Activated CD4-positive, alpha-beta T cell treated with anti-CD3 and anti-CD28 coated beads for 36 hours (primary cell): ENCODE measurements at regions not wholly inside any gene's neighbourhood (a gene's known extent, or its start where the extent isn't known, plus 50 kb on each side); places are given as distances from the start of the nearest gene placed in this dataset.

ENCODE experiments used
- ATAC-seq: fragments of 200-7000 bp; cut with Tn5 transposase; one replicate; pipeline ENCODE4 v1.10.0; 2021; ENCODE audit warnings: mild to moderate bottlenecking, moderate library complexity
- CTCF ChIA-PET: fragments of 350-600 bp; sonication (Branson Sonifier 250); formaldehyde crosslinking; loops from one replicate; lab custom pipeline; 2021; ENCODE audit warnings: antibody characterized with exemption; lab: Charles Lee
- POLR2A ChIA-PET: fragments of 350-600 bp; sonication (Branson Sonifier 250); formaldehyde crosslinking; loops from one replicate; lab custom pipeline; 2021; ENCODE audit warnings: antibody characterized with exemption, inconsistent platforms; lab: Charles Lee
- DNase-seq: peaks from one replicate; pipeline ENCODE4 v3.0.0-alpha.2; 2020
- H3K27ac Mint-ChIP-seq: one replicate; pipeline ENCODE4 v1.8.0; 2021; ENCODE audit warnings: mixed read lengths
- H3K27me3 Mint-ChIP-seq: one replicate; pipeline ENCODE4 v1.8.0; 2021; ENCODE audit warnings: mixed read lengths
- H3K36me3 Mint-ChIP-seq: one replicate; pipeline ENCODE4 v1.8.0; 2021; ENCODE audit warnings: low read depth, mixed read lengths
- H3K4me1 Mint-ChIP-seq: one replicate; pipeline ENCODE4 v1.8.0; 2021; ENCODE audit warnings: mixed read lengths
- H3K4me3 Mint-ChIP-seq: one replicate; pipeline ENCODE4 v1.8.0; 2021; ENCODE audit warnings: mild to moderate bottlenecking, moderate library complexity, mixed read lengths
- H3K9me3 Mint-ChIP-seq: one replicate; pipeline ENCODE4 v1.8.0; 2021; ENCODE audit warnings: low read depth, mixed read lengths
- intact Hi-C, 2 experiments: fragments of 100-400 bp; cut with DNase I in 1 of 2; cut with micrococcal nuclease in 1 of 2; formaldehyde crosslinking; loops; one replicate each; pipeline versions ENCODE4 v1.14.2 to v1.15.1; 2022 to 2024; cut with DNase I, micrococcal nuclease

DNA sequence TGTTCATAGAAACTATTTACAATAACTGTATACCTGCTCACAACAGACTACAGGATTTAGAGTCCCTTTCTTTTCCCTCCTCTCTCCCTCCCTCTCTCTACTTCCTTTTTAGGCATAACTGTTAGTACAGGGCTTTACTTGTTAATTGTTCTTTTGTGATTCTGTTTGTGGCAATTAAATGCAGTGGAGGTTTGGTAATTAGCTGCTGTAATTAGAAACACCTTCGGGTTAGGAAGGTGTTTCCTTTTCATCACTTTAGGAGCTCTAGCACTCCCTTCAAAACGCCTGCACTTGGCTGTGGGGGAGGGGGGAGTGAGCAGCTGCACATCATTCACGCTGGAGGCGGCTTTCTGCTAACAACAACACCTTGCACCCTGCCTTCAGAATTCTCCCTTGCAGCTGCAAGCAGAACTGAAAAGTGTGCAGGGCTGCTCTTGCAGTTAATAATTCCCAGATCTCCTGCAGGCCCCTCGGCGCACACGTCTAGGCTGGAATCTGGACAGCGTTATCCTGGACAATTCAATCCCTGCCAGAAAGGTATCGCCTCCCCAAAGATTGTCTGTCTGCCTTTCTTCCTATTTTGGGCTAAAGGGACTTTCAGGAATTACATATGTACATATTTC lies 242.6 kb upstream of the RGMA start:
- POLR2A ChIA-PET: no interaction called here
- H3K27me3 Mint-ChIP-seq: peaks cover 16% of the 10 kb centered on the region
- ATAC-seq: no peak
- H3K27ac Mint-ChIP-seq: no peak overlapping the region
- H3K36me3 Mint-ChIP-seq: no peaks in the 10 kb centered on the region
- no peak overlapping the region for H3K4me3 Mint-ChIP-seq
- H3K4me1 Mint-ChIP-seq: no peaks in the 10 kb centered on the region
- CTCF ChIA-PET: interaction anchor here (0.7 to 1.4 kb wide), 4 partner anchors 9 to 155 kb away, joined by 3 to 4 read pairs (median 3); no protein-coding TSS in a partner anchor
- no peaks in the 10 kb centered on the region for H3K9me3 Mint-ChIP-seq
- intact Hi-C loops: loop anchor here in 1 of 2 experiments (10.0 kb wide), 1 partner anchor 247 kb away; the partner anchor contains the start of gene RGMA
- no peak for DNase-seq

- POLR2A ChIA-PET: no interaction called here
- Mint-ChIP-seq H3K27ac (no peak overlapping the region), H3K27me3 (peaks cover 16% of the 10 kb centered on the region), H3K4me1 (no peaks in the 10 kb centered on the region), H3K4me3 (no peak overlapping the region), H3K36me3 (no peaks in the 10 kb centered on the region), H3K9me3 (no peaks in the 10 kb centered on the region)
- intact Hi-C loops: loop anchor here in 1 of 2 experiments (10.0 kb wide), 1 partner anchor 246 kb away; the partner anchor contains the start of gene RGMA
- CTCF ChIA-PET: interaction anchor here (0.7 to 1.4 kb wide), 4 partner anchors 8 to 97 kb away, joined by 3 to 4 read pairs (median 3); no protein-coding TSS in a partner anchor
- DNase-seq (no peak), ATAC-seq (no peak)
These were observed 242.0 kb upstream of the RGMA start for GRCh38 chr15:93330912-93331544.

DNA sequence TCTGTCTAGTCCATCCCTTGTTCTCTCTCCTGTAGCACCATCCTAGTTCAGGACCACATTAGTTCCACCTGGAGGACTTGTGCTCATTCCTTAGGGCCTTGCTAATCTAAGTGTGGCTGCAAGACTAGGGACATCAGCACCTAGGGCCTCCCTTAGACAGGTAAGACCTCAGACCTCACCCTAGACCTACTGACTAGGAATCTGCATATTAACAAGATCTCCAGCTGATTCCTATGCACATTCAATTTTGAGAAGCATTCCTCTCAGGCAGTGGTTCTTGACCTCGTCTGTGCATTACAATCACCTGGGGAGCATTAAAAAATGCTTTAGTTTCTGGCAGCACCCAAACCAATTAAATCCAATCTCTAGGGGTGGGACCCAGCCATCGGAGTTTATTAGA lies 238.4 kb upstream of the RGMA start:
- no peaks in the 10 kb centered on the region for H3K36me3 Mint-ChIP-seq
- peaks cover 6% of the 10 kb centered on the region for H3K27me3 Mint-ChIP-seq
- ChIA-PET POLR2A (no interaction called here), CTCF (no interaction called here)
- no peak overlapping the region for H3K4me3 Mint-ChIP-seq
- no peaks in the 10 kb centered on the region for H3K9me3 Mint-ChIP-seq
- intact Hi-C loops: no loop called here
- ATAC-seq: no peak
- no peaks in the 10 kb centered on the region for H3K4me1 Mint-ChIP-seq
- no peak overlapping the region for H3K27ac Mint-ChIP-seq
- no peak for DNase-seq

DNA sequence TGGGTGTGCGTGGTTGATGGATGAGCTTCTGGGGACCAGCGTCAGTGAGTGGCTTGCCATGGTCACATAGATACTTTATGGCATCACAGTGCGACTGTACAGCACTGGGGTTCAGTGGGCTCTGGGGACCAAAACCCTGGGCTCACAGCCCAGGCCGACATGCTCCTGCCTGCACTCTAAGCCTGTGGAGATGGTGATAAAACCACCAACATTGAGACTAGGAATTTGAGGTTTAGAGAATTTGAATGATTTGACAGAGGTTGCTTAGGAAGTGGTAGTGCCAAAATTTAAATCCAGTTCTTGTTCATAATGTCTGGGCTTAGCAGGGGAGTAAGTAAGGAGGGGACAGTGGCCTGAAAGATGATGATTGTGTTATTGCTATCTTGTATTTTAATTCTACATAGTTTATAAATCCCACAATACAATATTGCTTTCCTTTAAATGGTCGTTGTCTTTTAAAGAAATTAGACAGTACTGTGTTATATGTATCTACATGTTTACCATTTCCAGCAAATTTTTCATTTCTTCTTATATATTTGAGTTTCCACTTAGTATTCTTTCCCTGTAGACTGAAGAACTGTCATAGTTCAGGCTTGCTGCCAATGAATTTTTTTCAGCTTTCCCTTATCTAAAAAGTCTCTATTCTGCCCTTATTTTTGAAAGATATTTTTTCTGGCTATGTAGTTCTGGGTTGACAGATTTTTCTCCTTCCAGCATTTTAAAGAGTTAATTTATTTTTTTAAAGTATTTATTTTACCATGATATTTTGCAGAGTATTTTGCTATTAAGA lies 235.4 kb upstream of the RGMA start:
- Mint-ChIP-seq H3K36me3 (no peaks in the 10 kb centered on the region), H3K9me3 (no peaks in the 10 kb centered on the region), H3K4me3 (no peak overlapping the region), H3K27me3 (no peaks in the 10 kb centered on the region), H3K4me1 (no peaks in the 10 kb centered on the region), H3K27ac (no peak overlapping the region)
- ChIA-PET CTCF (no interaction called here), POLR2A (no interaction called here)
- no peak for ATAC-seq
- DNase-seq: no peak
- intact Hi-C loops: no loop called here

GRCh38 chr15:93321881-93322282 lies 232.9 kb upstream of the RGMA start:
- CTCF ChIA-PET: interaction anchor here (1.3 kb wide), 2 partner anchors 10 to 13 kb away, joined by 4 read pairs; no protein-coding TSS in a partner anchor
- POLR2A ChIA-PET: no interaction called here

GRCh38 chr15:93319121-93319814 lies 230.3 kb upstream of the RGMA start:
- no peak for ATAC-seq
- ChIA-PET CTCF (interaction anchor here (1.2 to 1.6 kb wide), 2 partner anchors 11 to 231 kb away, joined by 3 to 4 read pairs; no protein-coding TSS in a partner anchor), POLR2A (no interaction called here)
- DNase-seq: no peak
- H3K36me3 Mint-ChIP-seq: no peaks in the 10 kb centered on the region
- intact Hi-C loops: no loop called here
- no peaks in the 10 kb centered on the region for H3K4me1 Mint-ChIP-seq
- H3K9me3 Mint-ChIP-seq: no peaks in the 10 kb centered on the region
- H3K4me3 Mint-ChIP-seq: no peak overlapping the region
- H3K27me3 Mint-ChIP-seq: no peaks in the 10 kb centered on the region
- H3K27ac Mint-ChIP-seq: no peak overlapping the region

More at GRCh38 chr15:93321881-93322282, 232.9 kb upstream of the RGMA start:
- no peak overlapping the region for H3K27ac Mint-ChIP-seq
- no peak for DNase-seq
- no peaks in the 10 kb centered on the region for H3K36me3 Mint-ChIP-seq
- H3K4me3 Mint-ChIP-seq: no peak overlapping the region
- H3K9me3 Mint-ChIP-seq: no peaks in the 10 kb centered on the region
- no peaks in the 10 kb centered on the region for H3K4me1 Mint-ChIP-seq
- no peak for ATAC-seq
- intact Hi-C loops: no loop called here
- H3K27me3 Mint-ChIP-seq: no peaks in the 10 kb centered on the region

DNA sequence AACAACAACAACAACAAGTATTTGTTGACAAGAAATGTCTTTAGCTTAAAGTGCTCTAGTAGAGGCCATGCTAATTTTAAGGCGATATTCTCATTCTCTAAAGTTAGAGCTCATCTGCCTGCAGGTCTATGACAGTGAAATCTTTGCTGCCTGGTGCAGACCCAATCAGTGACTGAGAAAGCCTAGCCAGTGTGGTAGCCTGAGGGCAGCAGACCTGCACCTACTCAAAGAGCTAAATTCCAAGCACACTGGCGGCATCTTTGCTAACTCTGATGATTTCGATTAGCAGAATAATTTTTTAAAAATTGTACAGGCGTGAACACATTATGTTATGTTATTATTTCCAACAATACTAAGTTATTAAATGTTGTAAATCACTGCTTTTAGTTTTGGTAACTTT lies 228.8 kb upstream of the RGMA start:
- Mint-ChIP-seq H3K36me3 (no peaks in the 10 kb centered on the region), H3K4me3 (no peak overlapping the region), H3K4me1 (no peaks in the 10 kb centered on the region), H3K27ac (no peak overlapping the region), H3K9me3 (no peaks in the 10 kb centered on the region), H3K27me3 (no peaks in the 10 kb centered on the region)
- DNase-seq: no peak
- intact Hi-C loops: no loop called here
- ChIA-PET POLR2A (interaction anchor here (0.6 kb wide), 1 partner anchor 1063 kb away, joined by 4 read pairs; no protein-coding TSS in a partner anchor), CTCF (interaction anchor here (0.7 to 1.2 kb wide), 2 partner anchors 9 to 13 kb away, joined by 3 read pairs; no protein-coding TSS in a partner anchor)
- no peak for ATAC-seq

DNA sequence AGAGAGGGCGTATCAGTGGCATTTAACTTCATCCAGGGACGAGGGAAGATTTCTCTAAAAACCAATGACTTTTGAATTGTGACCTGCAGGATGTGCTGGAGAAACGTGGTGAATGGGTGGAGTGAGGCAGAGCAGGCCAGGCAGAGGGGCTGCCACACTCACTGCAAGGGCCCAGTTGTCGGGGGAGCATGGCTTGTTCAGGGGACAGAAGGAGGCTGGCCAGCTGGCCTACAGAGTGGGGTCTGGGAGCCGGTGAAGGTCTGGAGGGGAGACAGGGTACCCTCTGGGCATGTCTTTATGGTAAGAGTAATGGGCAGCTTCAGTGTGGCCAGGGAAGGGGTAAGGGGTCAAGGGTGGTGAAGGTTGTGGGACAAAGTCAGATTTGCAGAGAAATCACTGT lies 225.2 kb upstream of the RGMA start:
- ATAC-seq (no peak), DNase-seq (no peak)
- Mint-ChIP-seq H3K4me3 (no peak overlapping the region), H3K27ac (no peak overlapping the region), H3K36me3 (no peaks in the 10 kb centered on the region), H3K4me1 (no peaks in the 10 kb centered on the region), H3K9me3 (no peaks in the 10 kb centered on the region), H3K27me3 (no peaks in the 10 kb centered on the region)
- intact Hi-C loops: no loop called here
- CTCF ChIA-PET: no interaction called here
- POLR2A ChIA-PET: no interaction called here

DNA sequence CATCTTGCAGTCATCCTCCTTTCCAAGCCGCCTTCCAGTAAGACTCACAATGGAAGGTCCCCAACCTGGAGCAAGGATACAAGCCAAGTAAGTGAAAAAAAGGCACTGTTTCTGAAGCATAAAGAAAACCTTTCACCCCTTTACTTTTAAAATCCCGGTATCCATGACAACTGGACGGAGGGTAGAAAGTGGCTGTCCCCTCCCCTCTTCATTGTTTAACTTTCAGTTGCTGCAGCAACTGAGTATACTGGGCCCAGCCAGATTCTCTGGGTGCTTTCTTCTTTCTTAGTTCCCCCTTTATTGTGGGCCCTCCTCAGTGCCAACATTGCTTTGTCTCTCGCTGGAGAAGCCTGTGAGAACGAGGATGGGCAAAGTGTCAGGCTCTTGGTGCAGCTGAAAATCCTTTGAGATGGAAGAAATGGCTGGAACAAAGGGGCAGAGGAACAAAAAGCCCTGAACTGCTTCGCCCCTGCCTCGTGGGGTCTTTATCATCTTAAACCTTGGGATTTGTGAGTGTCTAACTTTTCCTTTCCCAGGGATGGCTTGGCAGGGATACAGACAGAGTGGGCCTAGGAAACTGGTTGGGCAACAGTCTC lies 224.0 kb upstream of the RGMA start:
- CTCF ChIA-PET: no interaction called here
- intact Hi-C loops: no loop called here

GRCh38 chr15:93311620-93312019 lies 222.6 kb upstream of the RGMA start:
- no peak for ATAC-seq
- Mint-ChIP-seq H3K27me3 (no peaks in the 10 kb centered on the region), H3K9me3 (no peaks in the 10 kb centered on the region), H3K36me3 (no peaks in the 10 kb centered on the region), H3K4me1 (no peaks in the 10 kb centered on the region), H3K4me3 (no peak overlapping the region), H3K27ac (no peak overlapping the region)
- ChIA-PET POLR2A (no interaction called here), CTCF (no interaction called here)
- intact Hi-C loops: no loop called here
- no peak for DNase-seq

More for the DNA sequence above, 224.0 kb upstream of the RGMA start:
- Mint-ChIP-seq H3K4me3 (no peak overlapping the region), H3K4me1 (no peaks in the 10 kb centered on the region), H3K9me3 (no peaks in the 10 kb centered on the region), H3K36me3 (no peaks in the 10 kb centered on the region), H3K27me3 (no peaks in the 10 kb centered on the region), H3K27ac (no peak overlapping the region)
- POLR2A ChIA-PET: no interaction called here
- ATAC-seq (no peak), DNase-seq (no peak)
